ENCODE measurements at regions not wholly inside any gene's neighbourhood (a gene's known extent, or its start where the extent isn't known, plus 50 kb on each side); places are given as distances from the start of the nearest gene placed in this dataset.

DNA sequence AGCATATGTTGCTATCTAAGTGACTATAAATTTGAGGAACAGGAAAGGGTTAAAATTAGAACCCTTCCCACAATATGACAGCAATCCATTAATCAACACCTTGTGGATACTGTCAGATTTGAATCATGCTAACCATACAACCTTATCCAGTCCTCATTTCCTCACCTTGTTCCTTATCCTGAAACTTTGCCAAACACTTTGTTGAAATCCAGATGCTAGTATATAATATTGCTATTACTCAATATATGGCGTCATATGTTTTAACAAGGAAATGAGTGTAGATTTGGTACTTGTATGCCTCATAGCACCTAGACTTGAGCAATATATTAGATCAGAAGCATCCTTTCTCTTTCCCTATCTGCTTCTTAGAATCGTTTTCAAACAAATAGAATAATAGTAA is 66.3 kb upstream of the SLC25A13 start:
- Histone ChIP-seq H3K27ac (no peak overlapping the region), H3K4me3 (no peak overlapping the region), H3K36me3 (ENCODE audit: insufficient read depth, low read length) (no peaks in the 10 kb centered on the region), H3K9ac (ENCODE audit: insufficient read length) (no peak overlapping the region), H3K9me3 (ENCODE audit: low read depth, low read length) (no peaks in the 10 kb centered on the region)
- no peak for DNase-seq (ENCODE audit: low read depth, low spot score)
- TF ChIP-seq FOXP2 (optimal IDR thresholded peaks at IDR 0.05; ENCODE audit: control extremely low read depth, extremely low read length, insufficient read depth) (no peak), EZH2 (IDR thresholded peaks at IDR 0.05) (no peak), POLR2AphosphoS5 (IDR thresholded peaks at IDR 0.05; ENCODE audit: borderline replicate concordance, low read depth, low read length) (no peak)

DNA sequence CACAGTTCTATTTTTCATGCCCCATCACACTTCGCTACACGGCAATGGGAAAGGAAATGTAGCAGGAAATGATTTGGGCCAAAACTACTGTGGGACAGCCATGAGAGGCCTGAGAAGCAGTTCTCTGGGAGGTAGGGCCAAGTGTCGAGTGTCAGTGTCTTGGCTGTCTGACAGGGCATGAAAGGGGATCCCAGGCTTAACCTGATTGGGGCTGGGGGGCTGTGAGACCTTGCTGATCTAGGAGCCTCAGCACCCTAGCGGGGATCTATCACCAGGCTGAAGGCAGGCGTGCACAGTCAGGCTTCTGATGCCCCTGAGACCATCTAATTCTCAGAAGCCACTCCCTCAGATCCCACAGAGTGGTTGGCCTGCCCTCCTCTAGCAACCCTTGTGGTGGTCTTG is 58.2 kb upstream of the SLC25A13 start:
- no peaks in the 10 kb centered on the region for H3K9me3 ChIP-seq (ENCODE audit: low read depth, low read length)
- TF ChIP-seq FOXP2 (optimal IDR thresholded peaks at IDR 0.05; ENCODE audit: control extremely low read depth, extremely low read length, insufficient read depth): no peak
- H3K27ac ChIP-seq: no peak overlapping the region
- H3K36me3 ChIP-seq (ENCODE audit: insufficient read depth, low read length): no peaks in the 10 kb centered on the region
- no peak overlapping the region for H3K9ac ChIP-seq (ENCODE audit: insufficient read length)
- DNase-seq (ENCODE audit: low read depth, low spot score): no peak
- no peak overlapping the region for H3K4me3 ChIP-seq

DNA sequence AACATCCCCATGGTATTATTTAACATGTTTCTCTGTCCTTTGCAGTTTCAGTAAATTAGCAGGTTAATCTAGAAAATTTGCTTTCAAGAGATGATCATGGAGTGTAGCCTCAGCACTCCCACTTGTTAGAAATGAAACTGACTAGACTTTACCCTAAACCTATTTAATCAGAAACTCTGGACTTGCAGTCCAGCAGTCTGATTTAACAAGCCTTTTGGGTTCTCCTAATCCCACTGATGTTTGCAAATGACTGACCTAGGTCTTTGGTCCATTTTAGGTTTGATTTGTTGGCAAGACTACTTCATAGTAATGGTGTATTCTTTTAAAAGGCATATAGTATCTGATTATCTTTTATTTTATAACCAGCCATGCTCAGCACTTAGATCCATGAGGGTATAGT is 55.5 kb upstream of the SLC25A13 start:
- DNase-seq (ENCODE audit: low read depth, low spot score): no peak
- Histone ChIP-seq H3K4me3 (no peak overlapping the region), H3K9me3 (ENCODE audit: low read depth, low read length) (no peaks in the 10 kb centered on the region), H3K36me3 (ENCODE audit: insufficient read depth, low read length) (no peaks in the 10 kb centered on the region), H3K9ac (ENCODE audit: insufficient read length) (no peak overlapping the region), H3K27ac (no peak overlapping the region)
- no peak for TF ChIP-seq EZH2 (IDR thresholded peaks at IDR 0.05)
- no peak for TF ChIP-seq POLR2AphosphoS5 (IDR thresholded peaks at IDR 0.05; ENCODE audit: borderline replicate concordance, low read depth, low read length)
- TF ChIP-seq FOXP2 (optimal IDR thresholded peaks at IDR 0.05; ENCODE audit: control extremely low read depth, extremely low read length, insufficient read depth): no peak

All from SK-N-MC (cell line).